BLaER1 (cell line): ENCODE measurements at regions not wholly inside any gene's neighbourhood (a gene's known extent, or its start where the extent isn't known, plus 50 kb on each side); places are given as distances from the start of the nearest gene placed in this dataset.
A peak's percentile ranks its signal among the peaks of the same experiment; 100 is the strongest.

ENCODE experiments used
- H3K27ac ChIP-seq: shearing (Covaris generic); formaldehyde crosslinking; 2 replicates; pipeline ENCODE4 v1.8.1; 2022
- H3K27me3 ChIP-seq: shearing (Covaris generic); formaldehyde crosslinking; 2 replicates; pipeline ENCODE4 v1.8.1; 2022
- H3K36me3 ChIP-seq: shearing (Covaris generic); formaldehyde crosslinking; 2 replicates; pipeline ENCODE4 v1.8.1; 2022
- H3K4me1 ChIP-seq: shearing (Covaris generic); formaldehyde crosslinking; 2 replicates; pipeline ENCODE4 v1.8.1; 2022
- H3K4me2 ChIP-seq: shearing (Covaris generic); formaldehyde crosslinking; 2 replicates; pipeline ENCODE4 v1.8.1; 2022
- H3K4me3 ChIP-seq: shearing (Covaris generic); formaldehyde crosslinking; 2 replicates; pipeline ENCODE4 v1.8.1; 2022
- H3K9ac ChIP-seq: shearing (Covaris generic); formaldehyde crosslinking; 2 replicates; pipeline ENCODE4 v1.8.1; 2022
- H3K9me3 ChIP-seq: shearing (Covaris generic); formaldehyde crosslinking; 2 replicates; pipeline ENCODE4 v1.8.1; 2022
- H4K20me1 ChIP-seq: shearing (Covaris generic); formaldehyde crosslinking; 2 replicates; pipeline ENCODE4 v1.8.1; 2022
- Cebpa-rat ChIP-seq: shearing (Covaris generic); IDR thresholded peaks from 2 replicates; pipeline ENCODE4 v1.8.1; 2022

GRCh38 chr3:194801461-194802432 is 116.1 kb downstream of the FAM43A start:
- no peaks in the 10 kb centered on the region for H3K27me3 ChIP-seq
- no peak for TF ChIP-seq Cebpa-rat
- peaks cover 11% of the 10 kb centered on the region for H3K9me3 ChIP-seq

GRCh38 chr3:194804796-194805195 is 119.1 kb downstream of the FAM43A start:
- TF ChIP-seq Cebpa-rat: no peak

More at GRCh38 chr3:194801461-194802432, 116.1 kb downstream of the FAM43A start:
- no peak overlapping the region for H3K4me2 ChIP-seq
- no peak overlapping the region for H3K4me3 ChIP-seq
- H3K4me1 ChIP-seq: no peaks in the 10 kb centered on the region
- no peak overlapping the region for H3K27ac ChIP-seq
- no peak overlapping the region for H3K9ac ChIP-seq
- no peaks in the 10 kb centered on the region for H3K36me3 ChIP-seq
- no peaks in the 10 kb centered on the region for H4K20me1 ChIP-seq

GRCh38 chr3:194805546-194805945 is 119.9 kb downstream of the FAM43A start:
- Histone ChIP-seq H3K9me3 (no peaks in the 10 kb centered on the region), H3K27me3 (no peaks in the 10 kb centered on the region), H3K4me2 (no peak overlapping the region), H3K4me3 (no peak overlapping the region), H3K27ac (no peak overlapping the region), H3K9ac (no peak overlapping the region), H4K20me1 (no peaks in the 10 kb centered on the region), H3K36me3 (no peaks in the 10 kb centered on the region), H3K4me1 (peaks cover 8% of the 10 kb centered on the region)
- no peak for TF ChIP-seq Cebpa-rat

More at GRCh38 chr3:194804796-194805195, 119.1 kb downstream of the FAM43A start:
- Histone ChIP-seq H3K4me3 (no peak overlapping the region), H3K9ac (no peak overlapping the region), H3K36me3 (no peaks in the 10 kb centered on the region), H3K4me1 (peaks cover under 1% of the 10 kb centered on the region), H4K20me1 (no peaks in the 10 kb centered on the region), H3K9me3 (no peaks in the 10 kb centered on the region), H3K4me2 (no peak overlapping the region), H3K27ac (no peak overlapping the region), H3K27me3 (no peaks in the 10 kb centered on the region)

GRCh38 chr3:194806991-194807630 is 121.4 kb downstream of the FAM43A start:
- no peaks in the 10 kb centered on the region for H4K20me1 ChIP-seq
- no peaks in the 10 kb centered on the region for H3K27me3 ChIP-seq
- TF ChIP-seq Cebpa-rat: no peak
- H3K4me3 ChIP-seq: no peak overlapping the region
- no peak overlapping the region for H3K4me2 ChIP-seq
- H3K9ac ChIP-seq: no peak overlapping the region
- H3K27ac ChIP-seq: no peak overlapping the region
- no peaks in the 10 kb centered on the region for H3K36me3 ChIP-seq
- no peaks in the 10 kb centered on the region for H3K9me3 ChIP-seq
- peaks cover 16% of the 10 kb centered on the region for H3K4me1 ChIP-seq

GRCh38 chr3:194808640-194809097 is 123.0 kb downstream of the FAM43A start:
- Histone ChIP-seq H3K9me3 (no peaks in the 10 kb centered on the region), H3K36me3 (no peaks in the 10 kb centered on the region), H3K4me1 (peaks cover 16% of the 10 kb centered on the region), H3K27ac (no peak overlapping the region), H3K9ac (no peak overlapping the region), H3K4me3 (no peak overlapping the region), H4K20me1 (no peaks in the 10 kb centered on the region), H3K27me3 (no peaks in the 10 kb centered on the region), H3K4me2 (no peak overlapping the region)
- no peak for TF ChIP-seq Cebpa-rat

GRCh38 chr3:194809382-194809781 is 123.7 kb downstream of the FAM43A start:
- Histone ChIP-seq H4K20me1 (no peaks in the 10 kb centered on the region), H3K36me3 (no peaks in the 10 kb centered on the region), H3K27ac (no peak overlapping the region), H3K27me3 (no peaks in the 10 kb centered on the region), H3K4me2 (no peak overlapping the region), H3K9ac (no peak overlapping the region), H3K4me1 (peaks cover 16% of the 10 kb centered on the region), H3K4me3 (no peak overlapping the region), H3K9me3 (no peaks in the 10 kb centered on the region)
- no peak for TF ChIP-seq Cebpa-rat

- Histone ChIP-seq H4K20me1 (no peaks in the 10 kb centered on the region), H3K4me3 (no peak overlapping the region), H3K36me3 (no peaks in the 10 kb centered on the region), H3K27me3 (no peaks in the 10 kb centered on the region), H3K9me3 (no peaks in the 10 kb centered on the region), H3K4me2 (peak overlapping the region; percentile 55), H3K27ac (no peak overlapping the region), H3K9ac (no peak overlapping the region), H3K4me1 (peaks cover 16% of the 10 kb centered on the region)
- no peak for TF ChIP-seq Cebpa-rat
These were observed 124.4 kb downstream of the FAM43A start for GRCh38 chr3:194810076-194810475.

- Histone ChIP-seq H4K20me1 (no peaks in the 10 kb centered on the region), H3K4me1 (peaks cover 16% of the 10 kb centered on the region), H3K9ac (no peak overlapping the region), H3K4me2 (peak overlapping the region; percentile 55), H3K36me3 (no peaks in the 10 kb centered on the region), H3K9me3 (no peaks in the 10 kb centered on the region), H3K27ac (no peak overlapping the region), H3K4me3 (no peak overlapping the region), H3K27me3 (no peaks in the 10 kb centered on the region)
- no peak for TF ChIP-seq Cebpa-rat
These were observed 125.4 kb downstream of the FAM43A start for GRCh38 chr3:194811118-194811517.

GRCh38 chr3:194812176-194812575 is 126.5 kb downstream of the FAM43A start:
- Histone ChIP-seq H3K4me1 (peaks cover 16% of the 10 kb centered on the region), H3K9me3 (no peaks in the 10 kb centered on the region), H3K4me2 (no peak overlapping the region), H3K27me3 (no peaks in the 10 kb centered on the region), H3K9ac (no peak overlapping the region), H4K20me1 (no peaks in the 10 kb centered on the region), H3K27ac (no peak overlapping the region), H3K4me3 (no peak overlapping the region), H3K36me3 (no peaks in the 10 kb centered on the region)
- TF ChIP-seq Cebpa-rat: no peak

- no peaks in the 10 kb centered on the region for H3K36me3 ChIP-seq
- no peaks in the 10 kb centered on the region for H3K9me3 ChIP-seq
- H3K27ac ChIP-seq: no peak overlapping the region
- H3K27me3 ChIP-seq: no peaks in the 10 kb centered on the region
- no peak overlapping the region for H3K4me2 ChIP-seq
- H3K4me1 ChIP-seq: peaks cover 25% of the 10 kb centered on the region
- no peak overlapping the region for H3K9ac ChIP-seq
- no peak overlapping the region for H3K4me3 ChIP-seq
- H4K20me1 ChIP-seq: no peaks in the 10 kb centered on the region
- no peak for TF ChIP-seq Cebpa-rat
These were observed 129.2 kb downstream of the FAM43A start for GRCh38 chr3:194814878-194815357.
